K562 (cell line): ENCODE measurements at regions not wholly inside any gene's neighbourhood (a gene's known extent, or its start where the extent isn't known, plus 50 kb on each side); places are given as distances from the start of the nearest gene placed in this dataset.
A peak's percentile ranks its signal among the peaks of the same experiment; 100 is the strongest.
"Not testable (repeated sequence)": the region's sequence is repeated elsewhere in the genome, so short reads cannot be mapped to it uniquely, and the experiment has no call there.

Experiments
- ATAC-seq: fragments of 200-7000 bp; cut with Tn5 transposase; 3 replicates; pipeline ENCODE4 v1.9.1; 2020; ENCODE audit warnings: moderate library complexity
- BruUV-seq: library from RNA; stranded (reverse); fragments of 400-500 nt; replicated peaks from 2 replicates; lab custom pipeline; 2021; lab: Mats Ljungman, UMichigan
- CTCF ChIA-PET: fragments of 300-600 bp; formaldehyde crosslinking; extraction: SDS; loops from one replicate; lab custom pipeline; 2021; ENCODE audit warnings: low intra/inter-chr PET ratio; lab: Yijun Ruan, JAX
- POLR2A ChIA-PET: fragments of 300-600, 350-650 bp; sonication (Branson Sonifier 250); formaldehyde crosslinking; extraction: SDS; loops from one replicate; lab custom pipeline; 2021; ENCODE audit warnings: antibody characterized with exemption, inconsistent platforms; lab: Yijun Ruan, JAX
- DNase-seq, 4 experiments: peaks; one replicate each; pipeline versions ENCODE4 v3.0.0 to v3.0.0-alpha.2; 2011 to 2018; ENCODE audit warnings: low spot score in 3 of 4, mixed read lengths in 3 of 4; ENCODE audit errors: extremely low read depth in 1 of 4
- FAIRE-seq: peaks from 2 replicates; lab custom pipeline; 2011; peaks lifted over from hg19 to GRCh38; lab: Jason Lieb, UNC
- H2AFZ ChIP-seq: 2 replicates; pipeline ENCODE4 v1.6.0; 2011; ENCODE audit warnings: low read depth, low read length, control low read depth, inconsistent platforms
- H3K27ac ChIP-seq: fragments of 200-600 bp; 3 replicates; pipeline ENCODE4 v1.8.0; 2011; ENCODE audit warnings: low read depth, mild to moderate bottlenecking, control low read depth, inconsistent platforms, low read length, moderate library complexity, mixed read lengths; ENCODE audit errors: extremely low read depth
- H3K27me3 ChIP-seq, 2 experiments: fragments of 300-600 bp in 1 of 2; 2 replicates in 1 of 2; 3 replicates in 1 of 2; pipeline versions ENCODE4 v1.6.0 to v1.8.0; 2011; ENCODE audit warnings: inconsistent platforms in 2 of 2, low read length in 2 of 2, mild to moderate bottlenecking in 1 of 2, mixed read lengths in 1 of 2, moderate library complexity in 1 of 2; ENCODE audit not compliant: control insufficient read depth in 2 of 2, insufficient read depth in 2 of 2
- H3K36me3 ChIP-seq: fragments of 300-600 bp; 3 replicates; pipeline ENCODE4 v1.8.0; 2011; ENCODE audit warnings: mild to moderate bottlenecking, low read length, inconsistent platforms; ENCODE audit not compliant: control insufficient read depth, insufficient read depth
- H3K4me1 ChIP-seq, 2 experiments: fragments of 200-600 bp in 1 of 2; replicated peaks in 1 of 2; 2 replicates in 1 of 2; 3 replicates in 1 of 2; pipeline versions ENCODE4 v1.5.1 to v1.8.0; 2011; ENCODE audit warnings: inconsistent platforms in 2 of 2, low read length in 2 of 2, mild to moderate bottlenecking in 1 of 2, mixed read lengths in 1 of 2, moderate library complexity in 1 of 2; ENCODE audit not compliant: control insufficient read depth in 2 of 2, insufficient read depth in 2 of 2
- H3K4me2 ChIP-seq: 2 replicates; pipeline ENCODE4 v1.6.1; 2011; ENCODE audit warnings: low read length, control low read depth, inconsistent platforms, mixed read lengths; ENCODE audit not compliant: insufficient read depth
- H3K4me3 ChIP-seq: fragments of 200-600 bp; sonication (generic), shearing (Covaris generic); 2 replicates; pipeline ENCODE4 v1.5.1; 2016; ENCODE audit warnings: control low read depth, inconsistent platforms
- H3K79me2 ChIP-seq: fragments of 200-600 bp; 3 replicates; pipeline ENCODE4 v1.8.0; 2011; ENCODE audit warnings: low read length, inconsistent platforms; ENCODE audit not compliant: control insufficient read depth, insufficient read depth
- H3K9ac ChIP-seq, 2 experiments: 2 replicates each; pipeline versions ENCODE4 v1.6.0 to v1.6.1; 2011; ENCODE audit warnings: low read depth in 2 of 2, low read length in 2 of 2, control low read depth in 1 of 2, inconsistent platforms in 1 of 2, mild to moderate bottlenecking in 1 of 2, mixed read lengths in 1 of 2; ENCODE audit not compliant: insufficient read depth in 1 of 2
- H3K9me1 ChIP-seq: one replicate; pipeline ENCODE4 v1.6.0; 2011; ENCODE audit warnings: inconsistent platforms, mild to moderate bottlenecking, low read length, moderate library complexity; ENCODE audit not compliant: control insufficient read depth, insufficient read depth
- H3K9me3 ChIP-seq: replicated peaks from 2 replicates; pipeline ENCODE4 v1.5.1; 2011; ENCODE audit warnings: low read depth, low read length, inconsistent platforms; ENCODE audit not compliant: control insufficient read depth, insufficient read depth
- H4K20me1 ChIP-seq: replicated peaks from 2 replicates; pipeline ENCODE4 v1.6.1; 2011; ENCODE audit warnings: low read length, inconsistent platforms, mixed read lengths; ENCODE audit not compliant: control insufficient read depth, insufficient read depth
- KDM1A ChIP-seq, 2 experiments: fragments of 450-650 bp; IDR thresholded peaks; 2 replicates each; pipeline ENCODE4 v1.6.1; 2016; ENCODE audit warnings: mild to moderate bottlenecking in 2 of 2
- PRMT5 ChIP-seq: sonication (generic); formaldehyde crosslinking; IDR thresholded peaks from 2 replicates; pipeline ENCODE4 v1.5.0; 2020; ENCODE audit warnings: missing genetic modification reagents
- PRPF4 ChIP-seq: fragments of 200-400 bp; formaldehyde crosslinking; IDR thresholded peaks from one replicate; pipeline ENCODE4 v1.6.1; 2017; ENCODE audit warnings: low read length, low read depth, mild to moderate bottlenecking; ENCODE audit not compliant: insufficient read depth, poor library complexity, severe bottlenecking
- SMAD4 ChIP-seq: fragments of 250-450 bp; sonication (Bioruptor Pico); conservative IDR thresholded peaks from 2 replicates; pipeline ENCODE4 v1.8.0; 2021; ENCODE audit warnings: inconsistent platforms, mild to moderate bottlenecking, moderate library complexity
- TCF7L2 ChIP-seq: fragments of 150-350 bp; IDR thresholded peaks from 2 replicates; pipeline ENCODE4 v1.6.1; 2016; ENCODE audit warnings: low read depth, mild to moderate bottlenecking, low read length, moderate library complexity
- ZNF146 ChIP-seq: IDR thresholded peaks from one replicate; pipeline ENCODE4 v1.6.1; 2018; ENCODE audit warnings: missing compliant biosample characterization; ENCODE audit not compliant: unreplicated experiment
- ZNF830 ChIP-seq: fragments of 250-450 bp; sonication (Bioruptor Pico); IDR thresholded peaks from 2 replicates; pipeline ENCODE4 v1.5.0; 2021; ENCODE audit warnings: mild to moderate bottlenecking
- WGBS: fragments of 100-300 bp; shearing (Covaris generic); methylation state at CpG from one replicate; pipeline ENCODE4 v1.1.6; 2016; ENCODE audit warnings: low coverage, mixed read lengths; ENCODE audit not compliant: insufficient coverage; ENCODE audit errors: missing lambda C conversion rate; 5-methylcytosine and 5-hydroxymethylcytosine counted together
- in situ Hi-C: fragments of 300-500 bp; cut with MboI; formaldehyde crosslinking; loops from 4 replicates; pipeline ENCODE4 v1.15.0; 2018; ENCODE audit warnings: inconsistent platforms, mixed read lengths
- intact Hi-C: fragments of 100-400 bp; cut with micrococcal nuclease; formaldehyde crosslinking; loops from 2 replicates; pipeline ENCODE4 v1.14.2; 2022
- TF ChIP-seq, protein P1 (sequence below): fragments of 450-650 bp; IDR thresholded peaks from 2 replicates; pipeline ENCODE4 v1.6.1; 2017; ENCODE audit warnings: antibody characterized with exemption, mild to moderate bottlenecking

GRCh38 chr3:171522651-171523050 is 62.4 kb upstream of the TNIK start (continued):
- TF ChIP-seq, protein P1, sequence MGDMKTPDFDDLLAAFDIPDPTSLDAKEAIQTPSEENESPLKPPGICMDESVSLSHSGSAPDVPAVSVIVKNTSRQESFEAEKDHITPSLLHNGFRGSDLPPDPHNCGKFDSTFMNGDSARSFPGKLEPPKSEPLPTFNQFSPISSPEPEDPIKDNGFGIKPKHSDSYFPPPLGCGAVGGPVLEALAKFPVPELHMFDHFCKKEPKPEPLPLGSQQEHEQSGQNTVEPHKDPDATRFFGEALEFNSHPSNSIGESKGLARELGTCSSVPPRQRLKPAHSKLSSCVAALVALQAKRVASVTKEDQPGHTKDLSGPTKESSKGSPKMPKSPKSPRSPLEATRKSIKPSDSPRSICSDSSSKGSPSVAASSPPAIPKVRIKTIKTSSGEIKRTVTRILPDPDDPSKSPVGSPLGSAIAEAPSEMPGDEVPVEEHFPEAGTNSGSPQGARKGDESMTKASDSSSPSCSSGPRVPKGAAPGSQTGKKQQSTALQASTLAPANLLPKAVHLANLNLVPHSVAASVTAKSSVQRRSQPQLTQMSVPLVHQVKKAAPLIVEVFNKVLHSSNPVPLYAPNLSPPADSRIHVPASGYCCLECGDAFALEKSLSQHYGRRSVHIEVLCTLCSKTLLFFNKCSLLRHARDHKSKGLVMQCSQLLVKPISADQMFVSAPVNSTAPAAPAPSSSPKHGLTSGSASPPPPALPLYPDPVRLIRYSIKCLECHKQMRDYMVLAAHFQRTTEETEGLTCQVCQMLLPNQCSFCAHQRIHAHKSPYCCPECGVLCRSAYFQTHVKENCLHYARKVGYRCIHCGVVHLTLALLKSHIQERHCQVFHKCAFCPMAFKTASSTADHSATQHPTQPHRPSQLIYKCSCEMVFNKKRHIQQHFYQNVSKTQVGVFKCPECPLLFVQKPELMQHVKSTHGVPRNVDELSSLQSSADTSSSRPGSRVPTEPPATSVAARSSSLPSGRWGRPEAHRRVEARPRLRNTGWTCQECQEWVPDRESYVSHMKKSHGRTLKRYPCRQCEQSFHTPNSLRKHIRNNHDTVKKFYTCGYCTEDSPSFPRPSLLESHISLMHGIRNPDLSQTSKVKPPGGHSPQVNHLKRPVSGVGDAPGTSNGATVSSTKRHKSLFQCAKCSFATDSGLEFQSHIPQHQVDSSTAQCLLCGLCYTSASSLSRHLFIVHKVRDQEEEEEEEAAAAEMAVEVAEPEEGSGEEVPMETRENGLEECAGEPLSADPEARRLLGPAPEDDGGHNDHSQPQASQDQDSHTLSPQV = peak; percentile 45; the same call in 1 of the 2 replicates
- 0 out of 2 replicates have a peak, but pooled peaks have one; percentile 13 for TF ChIP-seq SMAD4 (CRISPR knock-in tag)
- TF ChIP-seq TCF7L2 = no peak
- TF ChIP-seq PRMT5 (CRISPR knock-in tag) = no peak
- no peak for TF ChIP-seq ZNF830
- TF ChIP-seq PRPF4 = no peak

DNA sequence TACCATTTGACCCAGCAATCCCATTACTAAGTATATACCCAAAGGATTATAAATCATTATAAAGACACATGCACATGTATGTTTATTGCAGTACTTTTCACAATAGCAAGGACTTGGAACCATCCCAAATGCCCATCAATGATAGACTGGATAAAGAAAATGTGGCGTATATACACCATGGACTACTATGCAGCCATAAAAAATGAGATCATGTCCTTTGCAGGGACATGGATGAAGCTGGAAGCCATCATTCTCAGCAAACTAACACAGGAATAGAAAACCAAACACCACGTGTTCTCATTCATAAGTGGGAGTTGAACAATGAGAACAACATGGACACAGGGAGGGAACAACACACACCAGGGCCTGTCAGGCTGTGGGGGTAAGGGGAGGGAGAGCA is 59.2 kb upstream of the TNIK start:
- WGBS = 65% methylated on average over 2 of the region's 2 CpGs
- H2AFZ ChIP-seq, ATAC-seq, H3K4me2 ChIP-seq, in situ Hi-C loops, H4K20me1 ChIP-seq, POLR2A ChIA-PET, H3K27ac ChIP-seq, intact Hi-C loops, H3K4me3 ChIP-seq, H3K27me3 ChIP-seq, H3K9me1 ChIP-seq, CTCF ChIA-PET, H3K79me2 ChIP-seq, H3K36me3 ChIP-seq, BruUV-seq, FAIRE-seq, DNase-seq, H3K9me3 ChIP-seq, H3K9ac ChIP-seq: not testable (repeated sequence)
- TF ChIP-seq KDM1A (IDR thresholded peaks at IDR 0.05) = 0 out of 4 replicates have a peak, but pooled peaks of 1 of the 2 experiments have one; percentile 28
- peak; percentile 83 for TF ChIP-seq ZNF146
- peaks cover 3 to 16% of the 10 kb centered on the region in 2 experiments; a peak in 3 of 5 replicates for H3K4me1 ChIP-seq
